IPS-20b (cell line): ENCODE measurements at regions not wholly inside any gene's neighbourhood (a gene's known extent, or its start where the extent isn't known, plus 50 kb on each side); places are given as distances from the start of the nearest gene placed in this dataset.

ENCODE experiments used
- H3K27ac ChIP-seq: one replicate; pipeline ENCODE4 v1.5.1; 2013; ENCODE audit warnings: low read length
- H3K27me3 ChIP-seq: 2 replicates; pipeline ENCODE4 v1.6.1; 2013; ENCODE audit warnings: mild to moderate bottlenecking, low read length, inconsistent platforms; ENCODE audit not compliant: insufficient read depth
- H3K36me3 ChIP-seq: 2 replicates; pipeline ENCODE4 v1.6.1; 2013; ENCODE audit warnings: low read depth, mild to moderate bottlenecking, inconsistent platforms, low read length, moderate library complexity; ENCODE audit not compliant: insufficient read depth
- H3K4me1 ChIP-seq: 2 replicates; pipeline ENCODE4 v1.6.1; 2013; ENCODE audit warnings: mild to moderate bottlenecking, control low read depth, inconsistent platforms, low read length, moderate library complexity; ENCODE audit not compliant: insufficient read depth
- H3K4me3 ChIP-seq: 2 replicates; pipeline ENCODE4 v1.5.1; 2013; ENCODE audit warnings: mild to moderate bottlenecking, low read length, inconsistent platforms
- H3K9ac ChIP-seq: 2 replicates; pipeline ENCODE4 v1.6.1; 2013; ENCODE audit warnings: low read depth, mild to moderate bottlenecking, inconsistent platforms, low read length, moderate library complexity
- H3K9me3 ChIP-seq: 2 replicates; pipeline ENCODE4 v1.6.1; 2013; ENCODE audit warnings: mild to moderate bottlenecking, low read depth, low read length, inconsistent platforms; ENCODE audit not compliant: insufficient read depth

DNA sequence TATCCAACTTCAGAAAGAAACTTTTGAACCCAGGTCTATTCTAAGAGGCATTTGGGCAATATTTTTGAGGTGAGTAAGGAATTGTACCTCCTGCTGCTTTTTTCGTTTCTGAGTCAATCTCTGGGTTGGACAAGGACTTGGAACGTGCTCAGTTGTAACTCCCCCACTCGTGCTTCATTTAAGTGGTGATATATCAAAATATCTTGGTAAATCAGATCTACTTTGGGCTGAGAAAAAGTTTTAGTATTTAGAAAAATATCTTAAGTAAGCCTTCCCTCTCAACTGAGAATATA, 728.9 kb downstream of the EFNB2 start:
- 0 out of 2 replicates have a peak, but pooled peaks cover 3% of the 10 kb centered on the region for H3K9me3 ChIP-seq
- no peak overlapping the region for H3K4me3 ChIP-seq
- no peaks in the 10 kb centered on the region for H3K27me3 ChIP-seq

DNA sequence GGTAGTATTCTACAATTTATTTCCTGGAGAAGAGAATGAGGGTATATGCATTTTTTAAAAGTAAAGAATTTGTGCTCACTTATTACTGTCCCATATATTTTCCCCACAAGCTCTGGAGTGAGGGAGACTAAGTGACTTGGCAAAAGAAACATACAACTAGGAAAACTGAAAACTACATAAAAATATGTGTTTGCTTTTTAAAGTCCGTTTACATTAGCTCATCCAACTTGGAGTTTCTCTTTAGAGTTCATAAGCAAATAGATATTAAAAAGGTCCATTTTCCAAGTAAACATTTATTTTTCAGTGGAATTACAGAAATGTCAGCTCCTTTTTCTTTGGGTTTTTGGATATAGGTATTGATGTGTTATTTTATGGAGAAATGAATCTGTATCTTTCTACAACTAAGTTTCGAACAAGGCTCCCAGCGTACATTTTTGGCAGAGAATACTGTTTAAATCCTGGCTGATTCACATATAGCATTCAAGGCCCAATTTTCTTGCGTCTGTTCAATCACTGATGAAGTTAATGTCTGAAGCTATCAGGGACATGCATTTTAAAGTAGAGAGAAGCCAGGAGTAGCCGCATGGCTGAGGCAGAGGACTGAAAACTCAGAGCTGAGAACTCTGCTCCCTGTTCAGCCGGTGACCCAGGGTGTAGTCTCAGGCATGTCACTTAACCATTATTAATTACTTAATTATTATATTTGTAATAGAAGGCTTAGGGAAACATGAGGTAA, 729.4 kb downstream of the EFNB2 start:
- Histone ChIP-seq H3K4me3 (no peak overlapping the region), H3K9me3 (0 out of 2 replicates have a peak, but pooled peaks cover 3% of the 10 kb centered on the region), H3K27me3 (no peaks in the 10 kb centered on the region), H3K36me3 (no peaks in the 10 kb centered on the region), H3K9ac (no peak overlapping the region), H3K27ac (no peak overlapping the region), H3K4me1 (no peaks in the 10 kb centered on the region)

More for the DNA sequence above, 728.9 kb downstream of the EFNB2 start:
- no peak overlapping the region for H3K9ac ChIP-seq
- no peak overlapping the region for H3K27ac ChIP-seq
- H3K36me3 ChIP-seq, result no peaks in the 10 kb centered on the region
- no peaks in the 10 kb centered on the region for H3K4me1 ChIP-seq

DNA sequence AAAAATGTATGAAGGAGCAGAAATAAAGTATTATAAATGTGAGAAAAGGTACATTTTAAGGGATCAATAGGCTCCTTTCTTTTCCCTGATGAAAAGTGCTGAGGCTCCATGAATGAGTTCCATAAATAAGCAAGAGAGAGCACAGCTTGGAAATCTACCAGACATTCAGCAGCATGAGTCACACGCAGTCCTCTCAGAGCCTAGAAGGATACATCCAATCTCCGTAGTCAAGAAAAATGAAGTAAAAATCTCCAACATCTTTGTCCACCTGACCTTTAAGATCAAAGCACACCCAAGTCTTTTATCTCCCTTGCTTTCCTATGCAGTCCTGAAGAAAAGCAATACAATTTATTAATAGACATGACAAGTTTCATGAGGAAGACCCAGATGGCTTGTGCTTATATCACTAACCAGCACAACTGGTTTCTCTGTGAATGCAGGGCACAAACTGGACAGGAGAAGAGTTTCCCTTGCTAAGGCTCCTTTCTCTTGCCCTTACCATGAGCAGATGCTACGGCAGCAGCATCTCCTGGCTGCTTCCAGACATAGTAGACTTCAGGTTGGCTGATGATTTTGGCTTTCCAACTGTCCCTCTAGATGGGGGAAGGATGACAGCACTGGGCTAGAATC, 730.8 kb downstream of the EFNB2 start:
- H3K27me3 ChIP-seq, result no peaks in the 10 kb centered on the region
- H3K36me3 ChIP-seq, result no peaks in the 10 kb centered on the region
- no peaks in the 10 kb centered on the region for H3K4me1 ChIP-seq
- H3K27ac ChIP-seq, result no peak overlapping the region
- H3K9ac ChIP-seq, result no peak overlapping the region
- H3K4me3 ChIP-seq, result no peak overlapping the region
- H3K9me3 ChIP-seq, result 0 out of 2 replicates have a peak, but pooled peaks cover 3% of the 10 kb centered on the region

DNA sequence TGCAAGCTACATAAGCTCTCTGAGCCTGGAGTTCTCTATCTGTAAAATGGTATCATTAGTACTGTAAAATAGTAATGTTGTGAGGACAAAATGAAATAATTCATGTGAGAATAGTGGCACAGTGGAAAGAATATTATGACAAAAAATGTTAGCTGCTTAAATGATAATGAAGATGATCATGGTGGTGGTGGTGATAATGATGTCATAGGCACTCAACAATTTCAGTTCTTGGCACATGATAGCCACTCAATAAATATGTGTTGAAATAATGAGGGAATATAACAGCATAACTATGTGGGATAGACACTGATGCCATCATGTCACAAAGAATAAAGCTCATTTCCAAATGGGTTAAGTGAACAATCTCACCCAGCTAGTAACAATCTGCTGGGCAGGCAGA, 736.3 kb downstream of the EFNB2 start:
- no peaks in the 10 kb centered on the region for H3K4me1 ChIP-seq

DNA sequence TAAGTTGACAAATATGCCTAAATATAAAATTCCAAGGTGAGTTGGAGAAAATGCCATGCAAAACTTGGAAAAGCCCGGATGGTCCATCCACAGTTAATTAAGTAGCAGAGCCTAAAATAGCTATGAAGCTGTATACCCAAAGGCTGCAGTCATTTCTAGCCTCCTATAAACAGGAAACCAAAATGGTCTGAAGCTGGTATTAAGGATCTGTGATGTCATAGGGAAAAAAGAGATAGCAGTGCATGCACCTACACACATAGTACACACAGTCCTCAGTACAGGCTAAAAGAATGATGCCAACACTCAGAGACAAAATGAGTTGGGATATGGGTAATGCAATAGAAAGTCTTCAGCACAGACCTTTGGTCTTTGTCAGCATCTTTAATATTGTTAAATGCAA, 736.9 kb downstream of the EFNB2 start:
- Histone ChIP-seq H3K9me3 (no peaks in the 10 kb centered on the region), H3K27ac (no peak overlapping the region), H3K9ac (no peak overlapping the region), H3K36me3 (no peaks in the 10 kb centered on the region), H3K4me1 (no peaks in the 10 kb centered on the region), H3K27me3 (no peaks in the 10 kb centered on the region), H3K4me3 (no peak overlapping the region)

More for the DNA sequence above, 736.3 kb downstream of the EFNB2 start:
- H3K4me3 ChIP-seq, result no peak overlapping the region
- H3K36me3 ChIP-seq, result no peaks in the 10 kb centered on the region
- H3K27ac ChIP-seq, result no peak overlapping the region
- 0 out of 2 replicates have a peak, but pooled peaks cover 3% of the 10 kb centered on the region for H3K9me3 ChIP-seq
- H3K9ac ChIP-seq, result no peak overlapping the region
- H3K27me3 ChIP-seq, result no peaks in the 10 kb centered on the region

DNA sequence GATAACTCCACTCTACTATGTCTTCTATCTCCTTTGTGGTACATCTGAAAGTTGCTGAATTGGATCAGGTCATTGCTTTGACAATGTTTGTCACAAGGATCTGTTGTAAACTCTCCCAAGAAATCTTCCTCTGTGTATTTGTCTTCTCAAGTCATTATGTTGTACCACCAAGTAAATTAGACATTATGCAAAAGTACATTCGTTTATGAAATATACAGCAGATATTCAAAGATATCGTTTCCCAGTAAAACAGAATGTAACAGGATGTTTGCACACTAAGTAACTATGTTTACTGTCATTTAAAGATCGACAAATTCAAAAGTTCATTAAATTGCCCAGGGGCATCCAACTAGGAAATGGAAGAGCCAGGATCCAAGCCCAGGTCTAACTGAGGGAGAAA, 739.4 kb downstream of the EFNB2 start:
- Histone ChIP-seq H3K9me3 (no peaks in the 10 kb centered on the region), H3K9ac (no peak overlapping the region), H3K27ac (no peak overlapping the region), H3K27me3 (no peaks in the 10 kb centered on the region), H3K4me1 (no peaks in the 10 kb centered on the region), H3K36me3 (no peaks in the 10 kb centered on the region), H3K4me3 (no peak overlapping the region)

DNA sequence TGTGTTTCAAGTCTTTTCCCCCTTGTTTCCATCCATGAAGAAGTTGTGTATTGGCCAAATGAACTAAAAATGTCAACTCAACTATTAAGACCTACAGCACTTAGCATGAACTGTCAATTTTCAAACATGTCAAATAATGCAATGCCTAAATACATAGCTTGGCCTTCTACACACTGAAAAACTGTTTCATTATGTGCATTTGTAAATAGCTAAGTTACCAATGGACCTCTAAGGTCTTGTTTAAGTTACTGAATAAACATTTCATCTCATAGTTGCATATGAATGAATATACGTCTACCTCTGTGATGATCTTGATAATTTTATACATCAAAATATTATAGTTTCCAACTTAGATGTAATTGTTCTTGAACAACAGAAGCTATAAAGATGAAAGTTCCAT, 744.5 kb downstream of the EFNB2 start:
- no peak overlapping the region for H3K27ac ChIP-seq

DNA sequence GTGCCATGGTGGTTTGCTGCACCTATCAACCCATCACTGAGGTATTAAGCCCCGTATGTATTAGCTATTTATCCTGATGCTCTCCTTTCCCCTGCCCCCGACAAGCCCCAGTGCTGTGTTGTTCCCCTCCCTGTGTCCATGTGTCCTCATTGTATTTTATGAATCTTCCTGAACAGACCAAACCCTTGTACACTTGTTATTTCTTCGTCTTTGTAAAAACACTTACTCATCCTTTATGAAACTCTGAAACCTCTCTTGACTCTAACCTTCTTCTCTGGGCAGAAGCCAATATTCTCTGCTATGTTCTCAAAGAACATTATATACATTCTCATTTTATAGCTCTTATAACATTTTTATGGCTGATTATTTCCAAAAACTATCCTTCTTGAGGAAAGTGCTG, 746.9 kb downstream of the EFNB2 start:
- no peak overlapping the region for H3K27ac ChIP-seq
- H3K27me3 ChIP-seq, result no peaks in the 10 kb centered on the region
- no peak overlapping the region for H3K4me3 ChIP-seq
- no peaks in the 10 kb centered on the region for H3K36me3 ChIP-seq
- H3K9ac ChIP-seq, result no peak overlapping the region
- no peaks in the 10 kb centered on the region for H3K9me3 ChIP-seq
- no peaks in the 10 kb centered on the region for H3K4me1 ChIP-seq

More for the DNA sequence above, 744.5 kb downstream of the EFNB2 start:
- Histone ChIP-seq H3K9ac (no peak overlapping the region), H3K36me3 (no peaks in the 10 kb centered on the region), H3K4me3 (no peak overlapping the region), H3K4me1 (no peaks in the 10 kb centered on the region), H3K27me3 (no peaks in the 10 kb centered on the region), H3K9me3 (no peaks in the 10 kb centered on the region)

DNA sequence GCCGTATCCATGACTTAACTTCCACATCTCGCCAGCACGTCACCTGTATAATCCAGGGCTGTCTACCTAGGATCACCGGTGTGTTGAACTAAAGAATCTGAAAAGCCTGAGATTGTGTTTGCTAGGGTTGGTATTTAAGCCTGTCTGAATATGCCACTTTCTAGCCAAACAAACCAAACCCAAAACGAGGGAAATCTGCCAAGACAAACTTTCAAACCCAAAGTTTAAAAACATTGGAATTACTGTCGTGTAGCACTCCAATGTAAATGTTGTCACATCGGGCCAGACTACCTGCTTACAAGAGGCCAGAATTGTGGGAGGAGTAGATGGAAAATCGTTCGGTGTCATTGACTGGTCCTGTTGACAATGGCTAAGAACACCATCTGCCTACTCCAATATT, 747.8 kb downstream of the EFNB2 start:
- H3K4me1 ChIP-seq, result no peaks in the 10 kb centered on the region
- no peak overlapping the region for H3K4me3 ChIP-seq
- no peaks in the 10 kb centered on the region for H3K9me3 ChIP-seq
- H3K27ac ChIP-seq, result no peak overlapping the region
- H3K9ac ChIP-seq, result no peak overlapping the region
- no peaks in the 10 kb centered on the region for H3K36me3 ChIP-seq
- H3K27me3 ChIP-seq, result no peaks in the 10 kb centered on the region

DNA sequence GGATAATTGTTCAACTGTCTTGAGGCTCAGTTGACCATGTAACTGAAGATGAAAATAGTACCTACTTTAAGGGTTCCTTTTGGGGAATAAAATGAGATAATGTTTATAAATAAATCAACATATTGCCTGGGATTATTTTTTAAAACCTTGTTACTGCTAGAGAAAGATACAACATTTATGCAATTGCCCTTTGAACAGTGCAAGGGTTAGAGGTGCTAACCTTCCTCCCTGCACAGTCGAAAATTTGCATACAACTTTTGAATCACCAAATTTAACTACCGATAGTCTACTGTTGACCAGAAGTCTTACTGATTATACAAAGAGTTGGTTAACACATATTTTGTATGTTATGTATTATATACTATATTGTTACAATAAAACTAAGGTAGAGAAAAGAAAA, 750.0 kb downstream of the EFNB2 start:
- no peaks in the 10 kb centered on the region for H3K36me3 ChIP-seq
- H3K9ac ChIP-seq, result no peak overlapping the region
- no peak overlapping the region for H3K4me3 ChIP-seq
- no peak overlapping the region for H3K27ac ChIP-seq
- H3K9me3 ChIP-seq, result no peaks in the 10 kb centered on the region
- no peaks in the 10 kb centered on the region for H3K27me3 ChIP-seq
- no peaks in the 10 kb centered on the region for H3K4me1 ChIP-seq

DNA sequence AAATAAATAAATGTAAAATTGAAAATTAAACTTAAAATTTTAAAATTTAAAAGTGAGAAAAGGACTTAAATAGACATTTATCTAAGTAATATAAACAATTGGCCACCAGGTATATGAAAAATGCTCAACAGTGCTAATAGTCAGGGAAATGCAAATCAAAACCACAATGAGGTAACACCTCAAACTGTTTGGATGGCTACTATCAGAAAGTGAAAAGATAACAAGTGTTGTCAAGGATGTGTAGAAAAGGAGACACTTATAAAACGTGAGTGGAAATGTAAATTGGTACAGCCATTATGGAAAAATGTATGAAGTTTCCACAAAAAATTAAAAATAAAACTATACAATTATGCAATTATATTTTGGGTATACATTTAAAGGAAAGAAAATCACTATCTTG, 752.2 kb downstream of the EFNB2 start:
- Histone ChIP-seq H3K27me3 (no peaks in the 10 kb centered on the region), H3K9me3 (no peaks in the 10 kb centered on the region), H3K4me1 (no peaks in the 10 kb centered on the region), H3K27ac (no peak overlapping the region), H3K9ac (no peak overlapping the region), H3K4me3 (no peak overlapping the region), H3K36me3 (no peaks in the 10 kb centered on the region)

DNA sequence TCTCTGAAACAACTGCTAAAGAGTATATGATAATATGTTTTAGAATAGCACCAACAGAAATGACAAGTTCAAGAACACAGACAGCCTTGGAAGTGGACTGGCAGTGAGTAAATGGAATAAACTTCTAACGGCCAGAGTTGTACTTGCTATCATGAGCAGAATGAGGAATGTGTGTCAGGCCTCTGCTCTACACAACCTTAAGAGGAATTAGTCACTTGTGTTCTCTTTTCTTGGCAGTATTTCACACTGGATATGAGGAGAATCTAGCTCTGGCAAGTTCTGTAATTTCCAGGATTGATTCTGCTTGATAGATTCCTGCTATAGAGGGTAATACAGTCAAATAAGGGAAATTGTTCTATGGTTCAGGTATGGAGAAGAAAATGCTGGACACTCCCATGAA, 757.3 kb downstream of the EFNB2 start:
- Histone ChIP-seq H3K36me3 (no peaks in the 10 kb centered on the region), H3K9ac (no peak overlapping the region), H3K27me3 (no peaks in the 10 kb centered on the region), H3K4me3 (no peak overlapping the region), H3K9me3 (no peaks in the 10 kb centered on the region), H3K4me1 (peaks cover 19% of the 10 kb centered on the region; the same call in 1 of the 2 replicates), H3K27ac (no peak overlapping the region)
